ENCODE measurements at regions not wholly inside any gene's neighbourhood (a gene's known extent, or its start where the extent isn't known, plus 50 kb on each side); places are given as distances from the start of the nearest gene placed in this dataset.
A peak's percentile ranks its signal among the peaks of the same experiment; 100 is the strongest.

DNA sequence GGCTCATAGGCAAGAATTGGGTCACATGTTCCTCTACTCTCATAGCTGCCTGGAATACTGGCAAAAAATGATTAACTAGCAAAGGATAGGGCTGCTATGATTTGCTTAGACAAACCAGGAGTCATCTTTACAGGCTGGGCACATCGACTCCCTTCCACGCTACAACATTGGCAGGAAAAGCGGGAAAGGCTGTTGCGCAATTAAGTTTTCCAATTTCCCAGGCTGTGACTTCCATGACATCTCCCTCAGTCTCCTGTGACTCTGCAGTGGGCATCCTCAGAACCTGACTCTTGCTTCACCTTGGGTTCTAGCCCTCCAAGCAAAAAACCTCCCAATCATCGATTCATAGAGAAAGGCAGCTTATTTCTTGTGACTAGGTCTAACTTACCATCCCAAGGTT lies 184.5 kb upstream of the E2F7 start:
- ATAC-seq = no peak
- no peak for FAIRE-seq

DNA sequence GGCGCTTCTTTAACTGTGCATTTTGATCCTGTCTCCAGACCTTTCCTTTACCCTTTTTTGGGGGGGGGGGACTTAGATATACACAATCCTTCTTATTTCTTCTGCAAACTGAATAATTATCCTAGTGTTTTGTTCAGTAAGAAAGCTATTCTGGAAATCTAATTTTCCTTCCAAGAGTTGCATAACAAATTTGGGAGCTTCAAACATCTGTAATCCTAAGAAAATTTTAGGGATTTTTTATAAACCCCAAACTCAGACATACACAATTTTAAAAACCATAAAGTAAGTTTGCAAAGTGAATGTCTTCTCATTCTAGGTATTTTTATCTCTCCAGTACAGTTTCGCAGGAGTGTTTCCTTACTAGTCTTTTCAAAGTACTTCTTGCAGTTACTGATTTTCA lies 182.7 kb upstream of the E2F7 start:
- DNase-seq (ENCODE audit: low read depth in 1 of 2, low spot score in 1 of 2) (no peak), ATAC-seq (no peak), FAIRE-seq (no peak)
- CTCF ChIA-PET = no interaction called here
- TF ChIP-seq HEYL (CRISPR knock-in tag; IDR thresholded peaks at IDR 0.05) (no peak), JUN (IDR thresholded peaks at IDR 0.05) (no peak), CBX8 (IDR thresholded peaks at IDR 0.05) (no peak), ZFP36 (IDR thresholded peaks at IDR 0.05; ENCODE audit: borderline replicate concordance, partially characterized antibody) (no peak)
- TF ChIP-seq, protein P1, sequence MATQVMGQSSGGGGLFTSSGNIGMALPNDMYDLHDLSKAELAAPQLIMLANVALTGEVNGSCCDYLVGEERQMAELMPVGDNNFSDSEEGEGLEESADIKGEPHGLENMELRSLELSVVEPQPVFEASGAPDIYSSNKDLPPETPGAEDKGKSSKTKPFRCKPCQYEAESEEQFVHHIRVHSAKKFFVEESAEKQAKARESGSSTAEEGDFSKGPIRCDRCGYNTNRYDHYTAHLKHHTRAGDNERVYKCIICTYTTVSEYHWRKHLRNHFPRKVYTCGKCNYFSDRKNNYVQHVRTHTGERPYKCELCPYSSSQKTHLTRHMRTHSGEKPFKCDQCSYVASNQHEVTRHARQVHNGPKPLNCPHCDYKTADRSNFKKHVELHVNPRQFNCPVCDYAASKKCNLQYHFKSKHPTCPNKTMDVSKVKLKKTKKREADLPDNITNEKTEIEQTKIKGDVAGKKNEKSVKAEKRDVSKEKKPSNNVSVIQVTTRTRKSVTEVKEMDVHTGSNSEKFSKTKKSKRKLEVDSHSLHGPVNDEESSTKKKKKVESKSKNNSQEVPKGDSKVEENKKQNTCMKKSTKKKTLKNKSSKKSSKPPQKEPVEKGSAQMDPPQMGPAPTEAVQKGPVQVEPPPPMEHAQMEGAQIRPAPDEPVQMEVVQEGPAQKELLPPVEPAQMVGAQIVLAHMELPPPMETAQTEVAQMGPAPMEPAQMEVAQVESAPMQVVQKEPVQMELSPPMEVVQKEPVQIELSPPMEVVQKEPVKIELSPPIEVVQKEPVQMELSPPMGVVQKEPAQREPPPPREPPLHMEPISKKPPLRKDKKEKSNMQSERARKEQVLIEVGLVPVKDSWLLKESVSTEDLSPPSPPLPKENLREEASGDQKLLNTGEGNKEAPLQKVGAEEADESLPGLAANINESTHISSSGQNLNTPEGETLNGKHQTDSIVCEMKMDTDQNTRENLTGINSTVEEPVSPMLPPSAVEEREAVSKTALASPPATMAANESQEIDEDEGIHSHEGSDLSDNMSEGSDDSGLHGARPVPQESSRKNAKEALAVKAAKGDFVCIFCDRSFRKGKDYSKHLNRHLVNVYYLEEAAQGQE (IDR thresholded peaks at IDR 0.05) = no peak
- H3K4me2 ChIP-seq = no peak overlapping the region
- H3K4me3 ChIP-seq = no peak overlapping the region
- H3K27ac ChIP-seq = no peak overlapping the region
- WGBS (ENCODE audit: missing lambda C conversion rate) = 12% methylated on average over 2 of the region's 2 CpGs
- no peaks in the 10 kb centered on the region for H3K9me3 ChIP-seq
- POLR2A ChIA-PET = no interaction called here
- H3K4me1 ChIP-seq = no peaks in the 10 kb centered on the region

More for the DNA sequence above, 184.5 kb upstream of the E2F7 start:
- Histone ChIP-seq H3K4me2 (no peak overlapping the region), H3K27ac (no peak overlapping the region), H3K4me3 (no peak overlapping the region), H3K4me1 (no peaks in the 10 kb centered on the region), H3K9me3 (no peaks in the 10 kb centered on the region)
- no peak for DNase-seq (ENCODE audit: low read depth in 1 of 2, low spot score in 1 of 2)
- WGBS (ENCODE audit: missing lambda C conversion rate) = 45% methylated on average over 5 of the region's 5 CpGs
- POLR2A ChIA-PET = no interaction called here
- CTCF ChIA-PET = no interaction called here
- no peak for TF ChIP-seq CBX2 (IDR thresholded peaks at IDR 0.05; ENCODE audit: borderline replicate concordance, low read depth)
- TF ChIP-seq, protein P2, sequence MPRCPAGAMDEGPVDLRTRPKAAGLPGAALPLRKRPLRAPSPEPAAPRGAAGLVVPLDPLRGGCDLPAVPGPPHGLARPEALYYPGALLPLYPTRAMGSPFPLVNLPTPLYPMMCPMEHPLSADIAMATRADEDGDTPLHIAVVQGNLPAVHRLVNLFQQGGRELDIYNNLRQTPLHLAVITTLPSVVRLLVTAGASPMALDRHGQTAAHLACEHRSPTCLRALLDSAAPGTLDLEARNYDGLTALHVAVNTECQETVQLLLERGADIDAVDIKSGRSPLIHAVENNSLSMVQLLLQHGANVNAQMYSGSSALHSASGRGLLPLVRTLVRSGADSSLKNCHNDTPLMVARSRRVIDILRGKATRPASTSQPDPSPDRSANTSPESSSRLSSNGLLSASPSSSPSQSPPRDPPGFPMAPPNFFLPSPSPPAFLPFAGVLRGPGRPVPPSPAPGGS (IDR thresholded peaks at IDR 0.05) = no peak
- no peak for TF ChIP-seq NR3C1 (IDR thresholded peaks at IDR 0.05)
- TF ChIP-seq CEBPB (IDR thresholded peaks at IDR 0.05) = peak; percentile 52 to 77; a peak in 3 of 4 replicates
- no peak for TF ChIP-seq HDAC2 (IDR thresholded peaks at IDR 0.05)
- TF ChIP-seq CHD2 (IDR thresholded peaks at IDR 0.05; ENCODE audit: low read length, partially characterized antibody) = no peak

DNA sequence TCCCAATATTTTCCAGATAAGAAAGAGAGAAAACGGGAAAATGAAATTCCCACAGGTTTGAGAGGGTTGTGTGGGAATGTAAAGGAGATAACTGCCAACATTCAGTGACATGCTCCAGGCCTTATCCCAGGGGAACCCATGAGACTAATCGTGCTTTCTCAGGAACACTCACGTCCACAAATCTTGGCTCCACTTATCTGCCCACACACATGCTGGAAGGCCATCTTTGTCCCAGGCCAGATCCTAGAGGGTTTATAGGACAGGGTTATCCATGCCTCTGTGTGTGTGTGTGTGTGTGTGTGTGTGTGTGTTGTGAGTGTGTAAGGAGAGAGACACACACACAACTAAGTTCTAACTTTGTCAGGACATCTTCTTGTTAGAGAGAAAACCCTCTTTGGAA lies 182.2 kb upstream of the E2F7 start:
- TF ChIP-seq CBX2 (IDR thresholded peaks at IDR 0.05; ENCODE audit: borderline replicate concordance, low read depth) = no peak
- no peak for TF ChIP-seq GATA3 (IDR thresholded peaks at IDR 0.05; ENCODE audit: borderline replicate concordance)
- CTCF ChIA-PET = no interaction called here
- Histone ChIP-seq H3K4me1 (no peaks in the 10 kb centered on the region), H3K27ac (no peak overlapping the region), H3K4me3 (no peak overlapping the region), H3K9me3 (no peaks in the 10 kb centered on the region), H3K4me2 (no peak overlapping the region)
- POLR2A ChIA-PET = no interaction called here
- FAIRE-seq (no peak), ATAC-seq (no peak), DNase-seq (ENCODE audit: low read depth in 1 of 2, low spot score in 1 of 2) (no peak)
- WGBS (ENCODE audit: missing lambda C conversion rate) = 4% methylated on average over 3 of the region's 3 CpGs

DNA sequence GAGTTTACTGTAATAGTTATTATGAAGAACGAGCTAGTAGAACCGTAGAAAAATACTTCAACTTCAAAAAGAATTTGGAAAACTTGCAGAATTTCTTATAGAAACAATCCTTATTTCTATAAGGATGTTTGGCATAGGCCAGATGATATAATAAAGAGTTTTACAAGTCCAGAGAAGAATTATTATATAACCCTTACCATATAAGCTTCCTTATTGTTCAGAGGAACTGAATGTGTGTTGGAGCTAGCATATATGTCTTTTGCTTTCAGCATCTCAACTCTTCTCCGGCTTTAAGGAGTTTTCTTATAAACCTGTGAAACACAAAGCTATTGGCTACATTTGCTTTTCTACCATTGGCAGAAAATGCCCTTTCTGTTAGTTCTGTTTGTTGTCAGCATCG lies 178.0 kb upstream of the E2F7 start:
- Histone ChIP-seq H3K4me3 (no peak overlapping the region), H3K9me3 (no peaks in the 10 kb centered on the region), H3K27ac (no peak overlapping the region), H3K4me1 (no peaks in the 10 kb centered on the region), H3K4me2 (no peak overlapping the region)
- ChIA-PET POLR2A (no interaction called here), CTCF (no interaction called here)
- FAIRE-seq (no peak), DNase-seq (ENCODE audit: low read depth in 1 of 2, low spot score in 1 of 2) (no peak), ATAC-seq (no peak)
- no peak for TF ChIP-seq RARB (CRISPR knock-in tag; IDR thresholded peaks at IDR 0.05)
- TF ChIP-seq, protein P3, sequence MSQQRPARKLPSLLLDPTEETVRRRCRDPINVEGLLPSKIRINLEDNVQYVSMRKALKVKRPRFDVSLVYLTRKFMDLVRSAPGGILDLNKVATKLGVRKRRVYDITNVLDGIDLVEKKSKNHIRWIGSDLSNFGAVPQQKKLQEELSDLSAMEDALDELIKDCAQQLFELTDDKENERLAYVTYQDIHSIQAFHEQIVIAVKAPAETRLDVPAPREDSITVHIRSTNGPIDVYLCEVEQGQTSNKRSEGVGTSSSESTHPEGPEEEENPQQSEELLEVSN (IDR thresholded peaks at IDR 0.05; ENCODE audit: borderline replicate concordance, low read depth) = no peak
- TF ChIP-seq KDM5A (IDR thresholded peaks at IDR 0.05) = no peak
- no peak for TF ChIP-seq FOSL2 (IDR thresholded peaks at IDR 0.05)
- no peak for TF ChIP-seq FOSL2 (CRISPR knock-in tag; IDR thresholded peaks at IDR 0.05)
- TF ChIP-seq, protein P1 (IDR thresholded peaks at IDR 0.05) = no peak
- no peak for TF ChIP-seq EHMT2 (IDR thresholded peaks at IDR 0.05; ENCODE audit: low read depth)
- TF ChIP-seq RNF2 (IDR thresholded peaks at IDR 0.05; ENCODE audit: borderline replicate concordance, low read depth) = no peak
- no peak for TF ChIP-seq HOXB5 (CRISPR knock-in tag; IDR thresholded peaks at IDR 0.05)
- TF ChIP-seq CEBPB (IDR thresholded peaks at IDR 0.05) = no peak
- no peak for TF ChIP-seq JUNB (IDR thresholded peaks at IDR 0.05)
- 10% methylated on average over 4 of the region's 4 CpGs for WGBS (ENCODE audit: missing lambda C conversion rate)

Measured in A549 (cell line).